HCT116 (cell line): ENCODE measurements at regions not wholly inside any gene's neighbourhood (a gene's known extent, or its start where the extent isn't known, plus 50 kb on each side); places are given as distances from the start of the nearest gene placed in this dataset.

Source experiments
- ATAC-seq: fragments of 200-7000 bp; cut with Tn5 transposase; 2 replicates; pipeline ENCODE4 v1.9.1; 2020; ENCODE audit warnings: mild to moderate bottlenecking, moderate library complexity
- BruUV-seq: library from RNA; stranded (reverse); fragments of 400-500 nt; replicated peaks from 2 replicates; lab custom pipeline; 2021; lab: Mats Ljungman, UMichigan
- CTCF ChIA-PET: fragments of 300-600 bp; sonication (Branson Sonifier 250); formaldehyde crosslinking; loops from one replicate; lab custom pipeline; 2021; ENCODE audit warnings: antibody characterized with exemption; lab: Charles Lee
- POLR2A ChIA-PET: fragments of 300-600, 350-600 bp; sonication (Branson Sonifier 250); formaldehyde crosslinking; loops from one replicate; lab custom pipeline; 2021; ENCODE audit warnings: antibody characterized with exemption; lab: Charles Lee
- RAD21 ChIA-PET, 2 experiments: fragments of 300-600 bp; sonication (Branson Sonifier 250); formaldehyde crosslinking; loops; one replicate each; lab custom pipeline; 2023; ENCODE audit warnings: low total read pairs in 2 of 2; ENCODE audit not compliant: uncharacterized antibody in 2 of 2, unreplicated experiment in 2 of 2, low non-redundant PET in 1 of 2; lab: Charles Lee
- DNase-seq: peaks from one replicate; pipeline ENCODE4 v3.0.0-alpha.2; 2010; ENCODE audit warnings: low read depth, low spot score
- H2AFZ ChIP-seq: fragments of 200-600 bp; shearing (Covaris generic), sonication (generic); 2 replicates; pipeline ENCODE4 v1.6.1; 2017; ENCODE audit warnings: low read depth, mixed run types, mixed read lengths, antibody characterized with exemption, low read length; ENCODE audit not compliant: poor library complexity, severe bottlenecking
- H3K27ac ChIP-seq: 2 replicates; pipeline ENCODE4 v1.5.1; 2012; ENCODE audit warnings: low read depth, low read length
- H3K27me3 ChIP-seq: fragments of 200-600 bp; sonication (generic); 2 replicates; pipeline ENCODE4 v1.6.1; 2016; ENCODE audit warnings: mixed run types, low read length, mixed read lengths; ENCODE audit not compliant: insufficient read depth
- H3K36me3 ChIP-seq, 2 experiments: fragments of 200-500 bp in 1 of 2; fragments of 200-600 bp in 1 of 2; sonication (Bioruptor generic) in 1 of 2; sonication (generic) in 1 of 2; 2 replicates each; pipeline versions ENCODE4 v1.5.1 to v1.6.1; 2014 to 2016; ENCODE audit warnings: low read length in 2 of 2, inconsistent platforms in 1 of 2, mixed read lengths in 1 of 2, mixed run types in 1 of 2; ENCODE audit not compliant: insufficient read depth in 2 of 2, control insufficient read depth in 1 of 2
- H3K4me1 ChIP-seq, 2 experiments: fragments of 200-600 bp in 1 of 2; sonication (generic) in 1 of 2; 2 replicates each; pipeline versions ENCODE4 v1.5.1 to v1.6.1; 2012 to 2017; ENCODE audit warnings: low read length in 2 of 2, inconsistent platforms in 1 of 2, mild to moderate bottlenecking in 1 of 2, mixed read lengths in 1 of 2, mixed run types in 1 of 2, moderate library complexity in 1 of 2; ENCODE audit not compliant: insufficient read depth in 2 of 2, control insufficient read depth in 1 of 2
- H3K4me2 ChIP-seq: fragments of 200-600 bp; sonication (generic); 2 replicates; pipeline ENCODE4 v1.6.1; 2017; ENCODE audit warnings: mixed run types, low read length, mixed read lengths
- H3K4me3 ChIP-seq, 2 experiments: fragments of 200-600 bp in 1 of 2; sonication (generic) in 1 of 2; replicated peaks in 1 of 2; 2 replicates each; pipeline ENCODE4 v1.5.1; 2011 to 2016; ENCODE audit warnings: low read length in 2 of 2, control low read depth in 1 of 2, low read depth in 1 of 2, mild to moderate bottlenecking in 1 of 2, mixed read lengths in 1 of 2, mixed run types in 1 of 2
- H3K79me2 ChIP-seq: fragments of 200-600 bp; sonication (generic); 2 replicates; pipeline ENCODE4 v1.6.1; 2017; ENCODE audit warnings: mild to moderate bottlenecking, mixed run types, low read length, moderate library complexity, mixed read lengths; ENCODE audit not compliant: insufficient read depth
- H3K9ac ChIP-seq: fragments of 200-600 bp; sonication (generic); 2 replicates; pipeline ENCODE4 v1.6.1; 2016; ENCODE audit warnings: low read length, mixed read lengths
- H3K9me2 ChIP-seq: fragments of 200-600 bp; sonication (generic), shearing (Covaris generic); 2 replicates; pipeline ENCODE4 v1.6.1; 2017; ENCODE audit warnings: mixed run types, mild to moderate bottlenecking, moderate library complexity; ENCODE audit not compliant: insufficient read depth
- H3K9me3 ChIP-seq, 2 experiments: fragments of 200-500 bp in 1 of 2; fragments of 200-600 bp in 1 of 2; sonication (Bioruptor generic) in 1 of 2; sonication (generic) in 1 of 2; 2 replicates each; pipeline ENCODE4 v1.6.1; 2014 to 2017; ENCODE audit warnings: low read length in 2 of 2, mixed read lengths in 2 of 2, inconsistent platforms in 1 of 2, low read depth in 1 of 2, mild to moderate bottlenecking in 1 of 2, mixed run types in 1 of 2, moderate library complexity in 1 of 2; ENCODE audit not compliant: control insufficient read depth in 1 of 2, insufficient read depth in 1 of 2
- H4K20me1 ChIP-seq: fragments of 200-600 bp; sonication (generic), shearing (Covaris generic); 2 replicates; pipeline ENCODE4 v1.6.1; 2017; ENCODE audit warnings: mixed run types, mild to moderate bottlenecking, moderate library complexity; ENCODE audit not compliant: insufficient read depth
- ELF1 ChIP-seq: IDR thresholded peaks from 2 replicates; pipeline ENCODE4 v1.6.1; 2012; ENCODE audit warnings: low read depth, borderline replicate concordance
- POLR2A ChIP-seq: IDR thresholded peaks from 2 replicates; pipeline ENCODE4 v1.7.0; 2011; ENCODE audit warnings: borderline replicate concordance; ENCODE audit not compliant: insufficient read depth, insufficient read length; ENCODE audit errors: extremely low read depth
- RAD21 ChIP-seq: IDR thresholded peaks from 2 replicates; pipeline ENCODE4 v1.6.1; 2012; ENCODE audit warnings: low read depth, mild to moderate bottlenecking
- SP1 ChIP-seq: IDR thresholded peaks from 2 replicates; pipeline ENCODE4 v1.6.1; 2012; ENCODE audit warnings: low read depth
- YY1 ChIP-seq: IDR thresholded peaks from 2 replicates; pipeline ENCODE4 v1.6.1; 2011; ENCODE audit warnings: low read length, low read depth, moderate library complexity, mild to moderate bottlenecking; ENCODE audit not compliant: insufficient replicate concordance; ENCODE audit errors: extremely low read depth
- intact Hi-C: fragments of 100-400 bp; cut with micrococcal nuclease; formaldehyde crosslinking; loops from 2 replicates; pipeline ENCODE4 v1.10.0; 2022

DNA sequence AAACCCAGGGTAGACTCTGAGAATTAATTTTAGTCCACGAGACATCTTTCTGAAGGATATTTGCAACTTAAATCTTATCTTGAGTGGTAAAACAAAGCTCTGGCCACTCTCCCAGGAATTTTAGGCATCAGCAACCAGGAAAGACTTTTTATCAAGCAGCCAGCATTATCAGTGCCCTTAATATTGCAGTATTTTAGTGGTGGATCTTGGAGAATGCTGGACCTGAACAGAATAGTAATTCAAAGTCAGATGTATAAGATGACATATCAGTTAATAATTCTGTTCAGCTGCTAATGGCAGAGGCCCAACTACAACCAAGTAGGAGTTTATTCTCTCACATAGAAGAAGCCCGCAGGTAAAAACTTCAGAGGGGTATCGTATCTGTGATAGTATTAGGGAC lies 59.0 kb upstream of the CRY1 start:
- Histone ChIP-seq H3K9me2 (no peaks in the 10 kb centered on the region), H3K9ac (no peak overlapping the region), H3K79me2 (no peaks in the 10 kb centered on the region), H4K20me1 (no peaks in the 10 kb centered on the region), H3K27me3 (0 out of 2 replicates have a peak, but pooled peaks cover 4% of the 10 kb centered on the region), H3K4me3 (no peak overlapping the region), H3K9me3 (no peaks in the 10 kb centered on the region), H3K4me1 (no peaks in the 10 kb centered on the region), H2AFZ (no peak overlapping the region), H3K4me2 (no peak overlapping the region)
- CTCF ChIA-PET: no interaction called here
- no TSS peak for BruUV-seq
- no peak for DNase-seq
- intact Hi-C loops: no loop called here
- POLR2A ChIA-PET: no interaction called here
- TF ChIP-seq ELF1 (no peak), SP1 (no peak), POLR2A (no peak)
- TF ChIP-seq, all 23 proteins: peak for 0
- ATAC-seq: no peak
- RAD21 ChIA-PET: no interaction called here
- Histone ChIP-seq H3K36me3 (no peaks in the 10 kb centered on the region), H3K27ac (no peak overlapping the region)

DNA sequence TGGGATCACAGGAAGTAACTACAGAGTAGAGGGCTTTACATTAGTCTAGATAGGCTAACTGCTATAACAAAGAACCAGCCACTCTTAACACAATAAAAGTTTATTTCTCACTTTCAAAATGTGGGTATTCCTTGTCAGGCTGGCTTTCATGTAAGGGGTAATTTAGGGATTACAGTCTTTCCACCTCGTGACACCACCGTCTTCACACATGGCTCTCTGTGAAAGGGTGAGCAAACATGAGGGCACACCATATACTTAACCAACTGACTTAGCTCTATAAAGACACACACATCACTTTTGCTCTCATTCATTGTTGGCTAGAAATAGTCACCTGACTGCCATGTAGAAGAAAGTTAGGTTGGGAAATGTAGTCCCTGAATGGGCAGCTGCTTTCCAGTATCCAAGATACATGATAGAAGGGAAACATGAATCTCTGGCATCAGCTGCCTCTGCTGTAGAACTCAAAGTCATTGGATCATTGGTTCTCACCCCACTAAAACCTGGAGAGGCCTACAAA lies 66.1 kb upstream of the CRY1 start:
- POLR2A ChIA-PET: interaction anchor here (0.5 kb wide), 1 partner anchor 46 kb away, joined by 3 read pairs; no protein-coding TSS in a partner anchor
- CTCF ChIA-PET: no interaction called here
- no peaks in the 10 kb centered on the region for H3K9me3 ChIP-seq

More for the DNA sequence above, 66.1 kb upstream of the CRY1 start:
- H3K9ac ChIP-seq: no peak overlapping the region
- no peaks in the 10 kb centered on the region for H3K36me3 ChIP-seq
- intact Hi-C loops: no loop called here
- RAD21 ChIA-PET: no interaction called here
- no peaks in the 10 kb centered on the region for H3K4me1 ChIP-seq
- H2AFZ ChIP-seq: no peak overlapping the region
- H3K4me2 ChIP-seq: no peak overlapping the region
- no peaks in the 10 kb centered on the region for H4K20me1 ChIP-seq
- no peak for ATAC-seq
- no peak overlapping the region for H3K27ac ChIP-seq
- H3K9me2 ChIP-seq: no peaks in the 10 kb centered on the region
- BruUV-seq: no TSS peak
- H3K4me3 ChIP-seq: no peak overlapping the region
- H3K27me3 ChIP-seq: peaks cover 34% of the 10 kb centered on the region; the same call in 1 of the 2 replicates
- TF ChIP-seq YY1 (no peak), RAD21 (no peak)
- TF ChIP-seq, all 23 proteins: peak for 0
- no peaks in the 10 kb centered on the region for H3K79me2 ChIP-seq
- peak; percentile 3 for DNase-seq
